AG04450 (cell line): ENCODE measurements at regions not wholly inside any gene's neighbourhood (a gene's known extent, or its start where the extent isn't known, plus 50 kb on each side); places are given as distances from the start of the nearest gene placed in this dataset.

Source experiments
- CTCF ChIA-PET: fragments of 300-600, 350-600 bp; formaldehyde crosslinking; extraction: SDS; loops from one replicate; lab custom pipeline; 2022; ENCODE audit warnings: antibody characterized with exemption, inconsistent platforms; lab: Charles Lee
- POLR2A ChIA-PET: fragments of 350-600 bp; formaldehyde crosslinking; extraction: SDS; loops from one replicate; lab custom pipeline; 2021; ENCODE audit warnings: antibody characterized with exemption, inconsistent platforms; lab: Yijun Ruan, JAX
- DNase-seq: peaks from one replicate; pipeline ENCODE4 v3.0.0-alpha.2; 2011; ENCODE audit warnings: low read depth, low spot score
- H3K27ac ChIP-seq: one replicate; pipeline ENCODE4 v1.5.1; 2012; ENCODE audit warnings: low read depth, low read length, control low read depth
- H3K27me3 ChIP-seq: one replicate; pipeline ENCODE4 v1.6.0; 2012; ENCODE audit warnings: low read length; ENCODE audit not compliant: control insufficient read depth, insufficient read depth
- H3K4me3 ChIP-seq: 2 replicates; pipeline ENCODE4 v1.5.1; 2011; ENCODE audit warnings: mild to moderate bottlenecking, low read depth, low read length, control low read depth
- H3K9me3 ChIP-seq: 2 replicates; pipeline ENCODE4 v1.5.1; 2012; ENCODE audit warnings: low read length; ENCODE audit not compliant: control insufficient read depth, insufficient read depth
- CTCF ChIP-seq: IDR thresholded peaks from 2 replicates; pipeline ENCODE4 v1.5.1; 2011; ENCODE audit warnings: low read depth, low read length, control low read depth, inconsistent platforms

GRCh38 chr3:53957831-53958230, 66.2 kb upstream of the SELENOK start:
- no peaks in the 10 kb centered on the region for H3K9me3 ChIP-seq
- no peak overlapping the region for H3K27ac ChIP-seq
- H3K4me3 ChIP-seq: no peak overlapping the region
- H3K27me3 ChIP-seq: no peaks in the 10 kb centered on the region
- no peak for DNase-seq
- ChIA-PET POLR2A (no interaction called here), CTCF (interaction anchor here (0.9 kb wide), 1 partner anchor 20 kb away, joined by 3 read pairs; no protein-coding TSS in a partner anchor)
- no peak for TF ChIP-seq CTCF

GRCh38 chr3:53956586-53956985, 64.9 kb upstream of the SELENOK start:
- H3K4me3 ChIP-seq: no peak overlapping the region
- no peak for TF ChIP-seq CTCF
- CTCF ChIA-PET: no interaction called here

GRCh38 chr3:53949541-53949940, 57.9 kb upstream of the SELENOK start:
- H3K9me3 ChIP-seq: no peaks in the 10 kb centered on the region
- POLR2A ChIA-PET: no interaction called here
- H3K27me3 ChIP-seq: no peaks in the 10 kb centered on the region
- H3K27ac ChIP-seq: no peak overlapping the region
- CTCF ChIA-PET: no interaction called here
- DNase-seq: no peak
- H3K4me3 ChIP-seq: no peak overlapping the region
- no peak for TF ChIP-seq CTCF

More at GRCh38 chr3:53956586-53956985, 64.9 kb upstream of the SELENOK start:
- Histone ChIP-seq H3K27me3 (no peaks in the 10 kb centered on the region), H3K27ac (no peak overlapping the region), H3K9me3 (no peaks in the 10 kb centered on the region)
- DNase-seq: no peak
- POLR2A ChIA-PET: no interaction called here

- H3K27ac ChIP-seq: no peak overlapping the region
- no peaks in the 10 kb centered on the region for H3K27me3 ChIP-seq
- DNase-seq: no peak
- POLR2A ChIA-PET: no interaction called here
- no peak for TF ChIP-seq CTCF
- H3K4me3 ChIP-seq: no peak overlapping the region
- CTCF ChIA-PET: interaction anchor here (1.6 kb wide), 1 partner anchor 9 kb away, joined by 6 read pairs; no protein-coding TSS in a partner anchor
- no peaks in the 10 kb centered on the region for H3K9me3 ChIP-seq
These were observed 56.5 kb upstream of the SELENOK start for GRCh38 chr3:53948174-53948573.

GRCh38 chr3:53944028-53944427, 52.4 kb upstream of the SELENOK start:
- no peak for DNase-seq
- H3K9me3 ChIP-seq: no peaks in the 10 kb centered on the region
- CTCF ChIA-PET: no interaction called here
- TF ChIP-seq CTCF: no peak
- POLR2A ChIA-PET: no interaction called here
- no peaks in the 10 kb centered on the region for H3K27me3 ChIP-seq
- H3K27ac ChIP-seq: no peak overlapping the region
- H3K4me3 ChIP-seq: no peak overlapping the region
